HL-60 (cell line): ENCODE measurements at regions not wholly inside any gene's neighbourhood (a gene's known extent, or its start where the extent isn't known, plus 50 kb on each side); places are given as distances from the start of the nearest gene placed in this dataset.

ENCODE experiments used
- DNase-seq, 2 experiments: peaks; one replicate each; pipeline ENCODE4 v3.0.0-alpha.2; 2010 to 2020; ENCODE audit warnings: low read depth in 1 of 2, low spot score in 1 of 2
- H3K27ac ChIP-seq: fragments of 250-450 bp; sonication (Bioruptor Pico); replicated peaks from 2 replicates; pipeline ENCODE4 v1.5.1; 2020; ENCODE audit warnings: mild to moderate bottlenecking, moderate library complexity
- H3K27me3 ChIP-seq: fragments of 250-450 bp; sonication (Bioruptor Pico); 2 replicates; pipeline ENCODE4 v1.5.1; 2021; ENCODE audit warnings: mild to moderate bottlenecking, moderate library complexity; ENCODE audit not compliant: insufficient read depth, poor library complexity, severe bottlenecking
- H3K4me3 ChIP-seq: replicated peaks from 2 replicates; pipeline ENCODE4 v1.5.1; 2011; ENCODE audit warnings: mild to moderate bottlenecking, control low read depth, low read length; ENCODE audit not compliant: insufficient read depth
- GABPA ChIP-seq: IDR thresholded peaks from 2 replicates; pipeline ENCODE4 v1.6.1; 2012; ENCODE audit warnings: low read depth
- POLR2AphosphoS5 ChIP-seq: IDR thresholded peaks from 2 replicates; pipeline ENCODE4 v1.6.1; 2012; ENCODE audit warnings: low read depth
- SPI1 ChIP-seq: IDR thresholded peaks from 2 replicates; pipeline ENCODE4 v1.6.1; 2012; ENCODE audit warnings: low read depth, mild to moderate bottlenecking, borderline replicate concordance
- TF ChIP-seq, protein P1 (sequence below): IDR thresholded peaks from 2 replicates; pipeline ENCODE4 v1.6.1; 2012; ENCODE audit warnings: low read depth; ENCODE audit not compliant: insufficient replicate concordance
- TF ChIP-seq, protein P2 (sequence below): IDR thresholded peaks from one replicate; pipeline ENCODE4 v1.5.1; 2011; ENCODE audit warnings: low read length, control low read depth, inconsistent platforms; ENCODE audit not compliant: insufficient read depth

- H3K4me3 ChIP-seq, result no peak overlapping the region
- no peak overlapping the region for H3K27ac ChIP-seq
- H3K27me3 ChIP-seq, result peaks cover 8% of the 10 kb centered on the region
- no peak for DNase-seq
- TF ChIP-seq GABPA, result no peak
- TF ChIP-seq, protein P1, sequence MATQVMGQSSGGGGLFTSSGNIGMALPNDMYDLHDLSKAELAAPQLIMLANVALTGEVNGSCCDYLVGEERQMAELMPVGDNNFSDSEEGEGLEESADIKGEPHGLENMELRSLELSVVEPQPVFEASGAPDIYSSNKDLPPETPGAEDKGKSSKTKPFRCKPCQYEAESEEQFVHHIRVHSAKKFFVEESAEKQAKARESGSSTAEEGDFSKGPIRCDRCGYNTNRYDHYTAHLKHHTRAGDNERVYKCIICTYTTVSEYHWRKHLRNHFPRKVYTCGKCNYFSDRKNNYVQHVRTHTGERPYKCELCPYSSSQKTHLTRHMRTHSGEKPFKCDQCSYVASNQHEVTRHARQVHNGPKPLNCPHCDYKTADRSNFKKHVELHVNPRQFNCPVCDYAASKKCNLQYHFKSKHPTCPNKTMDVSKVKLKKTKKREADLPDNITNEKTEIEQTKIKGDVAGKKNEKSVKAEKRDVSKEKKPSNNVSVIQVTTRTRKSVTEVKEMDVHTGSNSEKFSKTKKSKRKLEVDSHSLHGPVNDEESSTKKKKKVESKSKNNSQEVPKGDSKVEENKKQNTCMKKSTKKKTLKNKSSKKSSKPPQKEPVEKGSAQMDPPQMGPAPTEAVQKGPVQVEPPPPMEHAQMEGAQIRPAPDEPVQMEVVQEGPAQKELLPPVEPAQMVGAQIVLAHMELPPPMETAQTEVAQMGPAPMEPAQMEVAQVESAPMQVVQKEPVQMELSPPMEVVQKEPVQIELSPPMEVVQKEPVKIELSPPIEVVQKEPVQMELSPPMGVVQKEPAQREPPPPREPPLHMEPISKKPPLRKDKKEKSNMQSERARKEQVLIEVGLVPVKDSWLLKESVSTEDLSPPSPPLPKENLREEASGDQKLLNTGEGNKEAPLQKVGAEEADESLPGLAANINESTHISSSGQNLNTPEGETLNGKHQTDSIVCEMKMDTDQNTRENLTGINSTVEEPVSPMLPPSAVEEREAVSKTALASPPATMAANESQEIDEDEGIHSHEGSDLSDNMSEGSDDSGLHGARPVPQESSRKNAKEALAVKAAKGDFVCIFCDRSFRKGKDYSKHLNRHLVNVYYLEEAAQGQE, result no peak
- no peak for TF ChIP-seq SPI1
- TF ChIP-seq, protein P2, sequence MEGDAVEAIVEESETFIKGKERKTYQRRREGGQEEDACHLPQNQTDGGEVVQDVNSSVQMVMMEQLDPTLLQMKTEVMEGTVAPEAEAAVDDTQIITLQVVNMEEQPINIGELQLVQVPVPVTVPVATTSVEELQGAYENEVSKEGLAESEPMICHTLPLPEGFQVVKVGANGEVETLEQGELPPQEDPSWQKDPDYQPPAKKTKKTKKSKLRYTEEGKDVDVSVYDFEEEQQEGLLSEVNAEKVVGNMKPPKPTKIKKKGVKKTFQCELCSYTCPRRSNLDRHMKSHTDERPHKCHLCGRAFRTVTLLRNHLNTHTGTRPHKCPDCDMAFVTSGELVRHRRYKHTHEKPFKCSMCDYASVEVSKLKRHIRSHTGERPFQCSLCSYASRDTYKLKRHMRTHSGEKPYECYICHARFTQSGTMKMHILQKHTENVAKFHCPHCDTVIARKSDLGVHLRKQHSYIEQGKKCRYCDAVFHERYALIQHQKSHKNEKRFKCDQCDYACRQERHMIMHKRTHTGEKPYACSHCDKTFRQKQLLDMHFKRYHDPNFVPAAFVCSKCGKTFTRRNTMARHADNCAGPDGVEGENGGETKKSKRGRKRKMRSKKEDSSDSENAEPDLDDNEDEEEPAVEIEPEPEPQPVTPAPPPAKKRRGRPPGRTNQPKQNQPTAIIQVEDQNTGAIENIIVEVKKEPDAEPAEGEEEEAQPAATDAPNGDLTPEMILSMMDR, result no peak
- TF ChIP-seq POLR2AphosphoS5, result no peak
Measured at GRCh38 chr2:120528051-120528692, 182.2 kb downstream of the INHBB start.

DNA sequence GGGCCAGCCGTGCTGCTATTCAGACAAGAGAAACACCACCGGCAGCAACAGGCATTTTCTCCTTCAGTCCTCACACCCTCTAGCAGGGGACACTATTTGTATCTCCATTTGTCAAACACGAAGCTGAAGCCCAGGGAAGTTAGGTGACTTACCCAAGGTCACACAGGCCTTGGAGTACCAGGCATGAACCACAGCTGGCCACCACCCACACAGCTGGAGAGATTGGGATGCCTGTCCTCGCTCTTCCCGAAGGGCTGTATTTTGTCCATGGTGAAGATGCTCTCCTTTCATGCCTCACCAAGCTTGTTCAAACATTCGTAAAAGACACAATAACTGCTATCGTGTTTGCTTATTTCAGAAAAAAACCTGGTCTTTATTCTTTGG, 182.7 kb downstream of the INHBB start:
- Histone ChIP-seq H3K27ac (no peak overlapping the region), H3K27me3 (peaks cover 5% of the 10 kb centered on the region), H3K4me3 (no peak overlapping the region)
- TF ChIP-seq GABPA (no peak), POLR2AphosphoS5 (no peak), SPI1 (no peak)
- TF ChIP-seq, protein P2, result no peak
- TF ChIP-seq, protein P1, result no peak
- no peak for DNase-seq

DNA sequence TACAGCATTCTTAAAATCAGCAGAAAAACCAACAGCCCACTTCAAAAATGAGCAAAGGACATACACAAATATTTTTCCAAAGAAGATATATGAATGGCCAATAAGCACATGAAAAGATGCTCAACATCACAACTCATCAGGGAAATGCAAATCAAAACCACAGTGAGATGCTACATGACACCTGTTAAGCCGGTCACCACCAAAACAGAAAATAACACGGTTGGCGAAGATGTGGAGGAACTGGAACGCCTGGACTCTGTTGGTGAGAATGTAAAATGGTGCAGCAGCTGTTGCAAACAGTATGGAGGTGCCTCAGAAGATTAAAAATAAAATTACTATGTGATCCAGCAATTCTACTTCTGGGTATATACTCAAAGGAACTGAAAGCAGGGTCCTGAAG, 184.8 kb downstream of the INHBB start:
- no peak for DNase-seq
- TF ChIP-seq POLR2AphosphoS5 (no peak), GABPA (no peak), SPI1 (no peak)
- TF ChIP-seq, protein P2, result no peak
- TF ChIP-seq, protein P1, result no peak
- Histone ChIP-seq H3K27ac (no peak overlapping the region), H3K27me3 (peaks cover 3% of the 10 kb centered on the region), H3K4me3 (no peak overlapping the region)
